Liver (tissue), 8 donors: ENCODE measurements at regions not wholly inside any gene's neighbourhood (a gene's known extent, or its start where the extent isn't known, plus 50 kb on each side); places are given as distances from the start of the nearest gene placed in this dataset.

Experiments used
- DNase-seq: peaks from one replicate; pipeline ENCODE4 v3.0.0-alpha.2; 2017; ENCODE audit warnings: low spot score
- H3K27ac ChIP-seq, 2 donors: one replicate each; pipeline ENCODE4 v1.7.0; 2013; ENCODE audit warnings: inconsistent platforms in 2 of 2, low read length in 2 of 2, control low read depth in 1 of 2, low read depth in 1 of 2, mild to moderate bottlenecking in 1 of 2
- H3K27me3 ChIP-seq, 4 donors: one replicate each; pipeline versions ENCODE4 v1.6.1 to v1.7.0; 2013; ENCODE audit warnings: low read length in 3 of 4, inconsistent platforms in 1 of 4, mild to moderate bottlenecking in 1 of 4, moderate library complexity in 1 of 4; ENCODE audit not compliant: control insufficient read depth in 4 of 4, insufficient read depth in 4 of 4
- H3K36me3 ChIP-seq, 4 donors: one replicate each; pipeline versions ENCODE4 v1.6.1 to v1.7.0; 2013; ENCODE audit warnings: low read length in 3 of 4, mild to moderate bottlenecking in 3 of 4, low read depth in 1 of 4, moderate library complexity in 1 of 4; ENCODE audit not compliant: control insufficient read depth in 4 of 4, insufficient read depth in 3 of 4
- H3K4me1 ChIP-seq, 4 donors: one replicate each; pipeline versions ENCODE4 v1.6.1 to v1.7.0; 2013; ENCODE audit warnings: low read length in 3 of 4, mild to moderate bottlenecking in 3 of 4, moderate library complexity in 1 of 4; ENCODE audit not compliant: control insufficient read depth in 4 of 4, insufficient read depth in 4 of 4
- H3K4me3 ChIP-seq, 3 donors: one replicate each; pipeline versions ENCODE4 v1.6.1 to v1.7.0; 2013; ENCODE audit warnings: low read length in 3 of 3, control low read depth in 1 of 3, low read depth in 1 of 3, mild to moderate bottlenecking in 1 of 3
- H3K9ac ChIP-seq, 2 donors: one replicate each; pipeline ENCODE4 v1.7.0; 2013; ENCODE audit warnings: low read length in 2 of 2, mild to moderate bottlenecking in 2 of 2, moderate library complexity in 2 of 2, control low read depth in 1 of 2, low read depth in 1 of 2
- H3K9me3 ChIP-seq, 4 donors: one replicate each; pipeline versions ENCODE4 v1.6.1 to v1.7.0; 2013; ENCODE audit warnings: low read length in 3 of 4; ENCODE audit not compliant: control insufficient read depth in 4 of 4
- FOXA2 ChIP-seq: IDR thresholded peaks from 2 replicates; pipeline ENCODE4 v1.6.1; 2016; ENCODE audit warnings: antibody characterized with exemption
- GABPA ChIP-seq, 2 donors: IDR thresholded peaks in 1 of 2; conservative IDR thresholded peaks in 1 of 2; 2 replicates each; pipeline ENCODE4 v1.6.1; 2016; ENCODE audit warnings: antibody characterized with exemption in 2 of 2, mild to moderate bottlenecking in 1 of 2, moderate library complexity in 1 of 2
- HNF4A ChIP-seq, 2 donors: conservative IDR thresholded peaks; 2 replicates each; pipeline ENCODE4 v1.6.1; 2016; ENCODE audit warnings: antibody characterized with exemption in 2 of 2, mild to moderate bottlenecking in 2 of 2
- JUND ChIP-seq, 2 donors: IDR thresholded peaks; 2 replicates each; pipeline ENCODE4 v1.6.1; 2016; ENCODE audit warnings: antibody characterized with exemption in 2 of 2
- NR2F2 ChIP-seq: IDR thresholded peaks from 2 replicates; pipeline ENCODE4 v1.6.1; 2016; ENCODE audit warnings: antibody characterized with exemption
- RAD21 ChIP-seq, 2 donors: IDR thresholded peaks; 2 replicates each; pipeline ENCODE4 v1.6.1; 2016; ENCODE audit warnings: antibody characterized with exemption in 2 of 2, mild to moderate bottlenecking in 2 of 2
- TAF1 ChIP-seq: conservative IDR thresholded peaks from 2 replicates; pipeline ENCODE4 v1.6.1; 2016; ENCODE audit warnings: antibody characterized with exemption, mild to moderate bottlenecking
- WGBS: extraction: QIAGEN DNeasy Blood & Tissue Kit; methylation state at CpG from one replicate; pipeline ENCODE4 v1.1.7; 2013; 5-methylcytosine and 5-hydroxymethylcytosine counted together
- TF ChIP-seq, protein P1 (sequence below): fragments of 150-350 bp; IDR thresholded peaks from 2 replicates; pipeline ENCODE4 v1.5.1; 2017; ENCODE audit warnings: improper control_type of control experiment, low read depth, low read length; ENCODE audit not compliant: missing input control
- TF ChIP-seq, protein P2 (sequence below): IDR thresholded peaks from 2 replicates; pipeline ENCODE4 v1.6.1; 2016; ENCODE audit warnings: antibody characterized with exemption
- TF ChIP-seq, protein P3 (sequence below): IDR thresholded peaks from 2 replicates; pipeline ENCODE4 v1.6.1; 2016; ENCODE audit warnings: antibody characterized with exemption
- TF ChIP-seq, protein P4 (sequence below): IDR thresholded peaks from 2 replicates; pipeline ENCODE4 v1.6.1; 2016; ENCODE audit warnings: antibody characterized with exemption, mild to moderate bottlenecking
- donor health status: healthy.
- donor health status: healthy.
- donor health status: healthy.
- donor health status: healthy.
- donor health status: healthy.

DNA sequence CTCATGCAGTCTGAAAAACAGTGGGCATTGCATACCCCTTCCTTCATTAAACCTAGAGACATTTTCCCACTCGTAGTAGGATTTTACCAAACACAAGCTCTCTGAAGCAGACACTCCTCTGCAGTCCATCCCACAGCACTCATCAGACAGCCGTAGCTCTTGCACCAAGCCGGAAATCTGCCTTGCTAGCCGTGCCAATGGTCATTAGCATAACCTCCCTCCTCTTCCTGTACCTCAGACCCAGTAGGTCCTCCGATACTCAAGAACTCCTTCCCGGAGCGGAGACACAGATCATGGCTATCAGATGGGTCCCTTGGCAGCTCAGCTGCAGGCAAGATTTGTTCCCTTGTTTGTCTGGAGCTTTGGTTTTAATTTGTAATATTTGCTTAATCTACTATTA, 483.1 kb upstream of the PSMD7 start:
- Histone ChIP-seq H3K4me1 (no peaks in the 10 kb centered on the region), H3K9ac (no peak overlapping the region), H3K27ac (no peak overlapping the region), H3K36me3 (no peaks in the 10 kb centered on the region), H3K9me3 (no peaks in the 10 kb centered on the region), H3K27me3 (peaks cover 0 to 1% (median 0%) of the 10 kb centered on the region in 4 donors), H3K4me3 (no peak overlapping the region)
- DNase-seq = no peak
- no peak for TF ChIP-seq JUND (IDR thresholded peaks at IDR 0.05)
- TF ChIP-seq NR2F2 = peak; percentile 78
- WGBS = 38% methylated on average over 7 of the region's 7 CpGs

DNA sequence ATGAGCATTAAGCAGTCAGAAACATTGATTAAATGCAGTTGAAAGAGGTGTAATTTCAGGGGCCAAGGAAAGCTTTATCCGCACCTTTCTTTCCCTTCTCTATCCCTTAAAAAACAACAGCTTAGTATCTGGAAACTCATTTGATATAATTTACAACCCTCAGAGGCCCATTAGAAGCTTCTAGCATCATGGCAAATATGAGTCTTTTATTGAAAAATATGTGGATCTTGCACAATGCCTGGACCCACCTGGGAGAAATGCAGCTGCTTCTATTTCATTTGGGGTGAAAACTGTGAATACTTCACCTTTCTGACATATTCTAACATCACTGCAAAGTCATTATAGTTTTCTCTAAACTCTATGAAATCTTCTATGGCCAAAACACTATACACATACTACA, 492.2 kb upstream of the PSMD7 start:
- Histone ChIP-seq H3K9ac (no peak overlapping the region), H3K4me1 (no peaks in the 10 kb centered on the region), H3K36me3 (no peaks in the 10 kb centered on the region), H3K9me3 (no peaks in the 10 kb centered on the region), H3K27me3 (peaks cover 0 to 3% (median 0%) of the 10 kb centered on the region in 4 donors), H3K4me3 (no peak overlapping the region), H3K27ac (no peak overlapping the region)
- 81% methylated on average over 1 of the region's 1 CpG for WGBS
- TF ChIP-seq, protein P1, sequence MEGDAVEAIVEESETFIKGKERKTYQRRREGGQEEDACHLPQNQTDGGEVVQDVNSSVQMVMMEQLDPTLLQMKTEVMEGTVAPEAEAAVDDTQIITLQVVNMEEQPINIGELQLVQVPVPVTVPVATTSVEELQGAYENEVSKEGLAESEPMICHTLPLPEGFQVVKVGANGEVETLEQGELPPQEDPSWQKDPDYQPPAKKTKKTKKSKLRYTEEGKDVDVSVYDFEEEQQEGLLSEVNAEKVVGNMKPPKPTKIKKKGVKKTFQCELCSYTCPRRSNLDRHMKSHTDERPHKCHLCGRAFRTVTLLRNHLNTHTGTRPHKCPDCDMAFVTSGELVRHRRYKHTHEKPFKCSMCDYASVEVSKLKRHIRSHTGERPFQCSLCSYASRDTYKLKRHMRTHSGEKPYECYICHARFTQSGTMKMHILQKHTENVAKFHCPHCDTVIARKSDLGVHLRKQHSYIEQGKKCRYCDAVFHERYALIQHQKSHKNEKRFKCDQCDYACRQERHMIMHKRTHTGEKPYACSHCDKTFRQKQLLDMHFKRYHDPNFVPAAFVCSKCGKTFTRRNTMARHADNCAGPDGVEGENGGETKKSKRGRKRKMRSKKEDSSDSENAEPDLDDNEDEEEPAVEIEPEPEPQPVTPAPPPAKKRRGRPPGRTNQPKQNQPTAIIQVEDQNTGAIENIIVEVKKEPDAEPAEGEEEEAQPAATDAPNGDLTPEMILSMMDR = no peak
- TF ChIP-seq, protein P2, sequence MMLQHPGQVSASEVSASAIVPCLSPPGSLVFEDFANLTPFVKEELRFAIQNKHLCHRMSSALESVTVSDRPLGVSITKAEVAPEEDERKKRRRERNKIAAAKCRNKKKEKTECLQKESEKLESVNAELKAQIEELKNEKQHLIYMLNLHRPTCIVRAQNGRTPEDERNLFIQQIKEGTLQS = no peak
- no peak for TF ChIP-seq TAF1
- DNase-seq = no peak

DNA sequence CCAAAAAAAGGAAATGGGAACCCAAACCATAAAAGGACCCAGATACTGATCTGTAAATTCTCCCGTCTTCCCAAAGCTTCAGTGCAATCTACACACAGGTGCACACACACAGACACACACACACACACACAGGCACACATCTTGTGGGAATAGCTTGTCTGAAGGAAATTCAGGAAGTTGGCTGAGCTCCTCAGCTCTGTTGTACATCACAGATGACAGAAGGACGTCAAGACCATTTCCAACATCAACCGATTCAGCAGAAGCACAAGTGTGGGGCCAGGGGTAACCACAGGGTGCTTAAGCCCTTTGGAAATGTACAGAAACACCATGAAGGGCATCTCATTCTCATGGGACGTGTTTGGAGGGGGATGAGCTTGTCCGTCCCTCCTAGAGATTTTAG, 498.1 kb upstream of the PSMD7 start:
- WGBS = 71% methylated on average over 5 of the region's 5 CpGs
- no peak for TF ChIP-seq HNF4A (conservative IDR thresholded peaks at IDR 0.05)
- no peak for TF ChIP-seq NR2F2
- TF ChIP-seq, protein P3, sequence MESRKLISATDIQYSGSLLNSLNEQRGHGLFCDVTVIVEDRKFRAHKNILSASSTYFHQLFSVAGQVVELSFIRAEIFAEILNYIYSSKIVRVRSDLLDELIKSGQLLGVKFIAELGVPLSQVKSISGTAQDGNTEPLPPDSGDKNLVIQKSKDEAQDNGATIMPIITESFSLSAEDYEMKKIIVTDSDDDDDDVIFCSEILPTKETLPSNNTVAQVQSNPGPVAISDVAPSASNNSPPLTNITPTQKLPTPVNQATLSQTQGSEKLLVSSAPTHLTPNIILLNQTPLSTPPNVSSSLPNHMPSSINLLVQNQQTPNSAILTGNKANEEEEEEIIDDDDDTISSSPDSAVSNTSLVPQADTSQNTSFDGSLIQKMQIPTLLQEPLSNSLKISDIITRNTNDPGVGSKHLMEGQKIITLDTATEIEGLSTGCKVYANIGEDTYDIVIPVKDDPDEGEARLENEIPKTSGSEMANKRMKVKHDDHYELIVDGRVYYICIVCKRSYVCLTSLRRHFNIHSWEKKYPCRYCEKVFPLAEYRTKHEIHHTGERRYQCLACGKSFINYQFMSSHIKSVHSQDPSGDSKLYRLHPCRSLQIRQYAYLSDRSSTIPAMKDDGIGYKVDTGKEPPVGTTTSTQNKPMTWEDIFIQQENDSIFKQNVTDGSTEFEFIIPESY = no peak
- TF ChIP-seq RAD21 (IDR thresholded peaks at IDR 0.05) = no peak
- no peak for TF ChIP-seq GABPA (IDR thresholded peaks at IDR 0.05 in 1 of 2, conservative IDR thresholded peaks at IDR 0.05 in 1 of 2)
- TF ChIP-seq, protein P4, sequence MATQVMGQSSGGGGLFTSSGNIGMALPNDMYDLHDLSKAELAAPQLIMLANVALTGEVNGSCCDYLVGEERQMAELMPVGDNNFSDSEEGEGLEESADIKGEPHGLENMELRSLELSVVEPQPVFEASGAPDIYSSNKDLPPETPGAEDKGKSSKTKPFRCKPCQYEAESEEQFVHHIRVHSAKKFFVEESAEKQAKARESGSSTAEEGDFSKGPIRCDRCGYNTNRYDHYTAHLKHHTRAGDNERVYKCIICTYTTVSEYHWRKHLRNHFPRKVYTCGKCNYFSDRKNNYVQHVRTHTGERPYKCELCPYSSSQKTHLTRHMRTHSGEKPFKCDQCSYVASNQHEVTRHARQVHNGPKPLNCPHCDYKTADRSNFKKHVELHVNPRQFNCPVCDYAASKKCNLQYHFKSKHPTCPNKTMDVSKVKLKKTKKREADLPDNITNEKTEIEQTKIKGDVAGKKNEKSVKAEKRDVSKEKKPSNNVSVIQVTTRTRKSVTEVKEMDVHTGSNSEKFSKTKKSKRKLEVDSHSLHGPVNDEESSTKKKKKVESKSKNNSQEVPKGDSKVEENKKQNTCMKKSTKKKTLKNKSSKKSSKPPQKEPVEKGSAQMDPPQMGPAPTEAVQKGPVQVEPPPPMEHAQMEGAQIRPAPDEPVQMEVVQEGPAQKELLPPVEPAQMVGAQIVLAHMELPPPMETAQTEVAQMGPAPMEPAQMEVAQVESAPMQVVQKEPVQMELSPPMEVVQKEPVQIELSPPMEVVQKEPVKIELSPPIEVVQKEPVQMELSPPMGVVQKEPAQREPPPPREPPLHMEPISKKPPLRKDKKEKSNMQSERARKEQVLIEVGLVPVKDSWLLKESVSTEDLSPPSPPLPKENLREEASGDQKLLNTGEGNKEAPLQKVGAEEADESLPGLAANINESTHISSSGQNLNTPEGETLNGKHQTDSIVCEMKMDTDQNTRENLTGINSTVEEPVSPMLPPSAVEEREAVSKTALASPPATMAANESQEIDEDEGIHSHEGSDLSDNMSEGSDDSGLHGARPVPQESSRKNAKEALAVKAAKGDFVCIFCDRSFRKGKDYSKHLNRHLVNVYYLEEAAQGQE = no peak
- TF ChIP-seq FOXA2 = no peak
- no peak for DNase-seq

More for the DNA sequence above, 498.1 kb upstream of the PSMD7 start:
- H3K4me1 ChIP-seq = no peaks in the 10 kb centered on the region
- H3K27ac ChIP-seq = no peak overlapping the region
- H3K9ac ChIP-seq = no peak overlapping the region
- H3K9me3 ChIP-seq = no peaks in the 10 kb centered on the region
- H3K4me3 ChIP-seq = no peak overlapping the region
- H3K36me3 ChIP-seq = no peaks in the 10 kb centered on the region
- H3K27me3 ChIP-seq = peaks cover 0 to 5% (median 0%) of the 10 kb centered on the region in 4 donors
